Effector CD8-positive, alpha-beta T cell (primary cell): ENCODE measurements at regions not wholly inside any gene's neighbourhood (a gene's known extent, or its start where the extent isn't known, plus 50 kb on each side); places are given as distances from the start of the nearest gene placed in this dataset.

Experiments used
- DNase-seq: peaks from one replicate; lab custom pipeline; 2025; lab: John Stamatoyannopoulos, UW

- no peak for DNase-seq
Measured at GRCh38 chr22:27003297-27003696, 345.9 kb downstream of the MIAT start.

GRCh38 chr22:27004434-27004833, 347.0 kb downstream of the MIAT start:
- DNase-seq: no peak

GRCh38 chr22:27008454-27008853, 351.1 kb downstream of the MIAT start:
- no peak for DNase-seq

GRCh38 chr22:27011133-27011532, 353.7 kb downstream of the MIAT start:
- no peak for DNase-seq

- DNase-seq: no peak
Measured at GRCh38 chr22:27011717-27012116, 354.3 kb downstream of the MIAT start.

- DNase-seq: no peak
Measured at GRCh38 chr22:27019827-27020226, 362.4 kb downstream of the MIAT start.

GRCh38 chr22:27022274-27022895, 365.0 kb downstream of the MIAT start:
- DNase-seq: no peak

GRCh38 chr22:27022896-27023361, 365.5 kb downstream of the MIAT start:
- no peak for DNase-seq

GRCh38 chr22:27023591-27023990, 366.2 kb downstream of the MIAT start:
- no peak for DNase-seq

GRCh38 chr22:27024982-27025381, 367.6 kb downstream of the MIAT start:
- no peak for DNase-seq

GRCh38 chr22:27028093-27028492, 370.7 kb downstream of the MIAT start:
- DNase-seq: no peak

GRCh38 chr22:27029584-27030130, 372.3 kb downstream of the MIAT start:
- no peak for DNase-seq

GRCh38 chr22:27032091-27032761, 374.8 kb downstream of the MIAT start:
- no peak for DNase-seq

- DNase-seq: no peak
Measured at GRCh38 chr22:27041745-27042310, 384.4 kb downstream of the MIAT start.

- no peak for DNase-seq
Measured at GRCh38 chr22:27043262-27043661, 385.9 kb downstream of the MIAT start.

GRCh38 chr22:27045103-27045947, 387.9 kb downstream of the MIAT start:
- DNase-seq: no peak

GRCh38 chr22:27046086-27046485, 388.7 kb downstream of the MIAT start:
- no peak for DNase-seq

GRCh38 chr22:27046603-27047002, 389.2 kb downstream of the MIAT start:
- DNase-seq: no peak

GRCh38 chr22:27050771-27051170, 393.4 kb downstream of the MIAT start:
- DNase-seq: no peak

- no peak for DNase-seq
Measured at GRCh38 chr22:27051407-27051806, 394.0 kb downstream of the MIAT start.

GRCh38 chr22:27057717-27058116, 400.3 kb downstream of the MIAT start:
- DNase-seq: no peak

- no peak for DNase-seq
Measured at GRCh38 chr22:27060190-27060589, 402.8 kb downstream of the MIAT start.
